Endothelial cell of umbilical vein (primary cell): ENCODE measurements at regions not wholly inside any gene's neighbourhood (a gene's known extent, or its start where the extent isn't known, plus 50 kb on each side); places are given as distances from the start of the nearest gene placed in this dataset.

Experiments
- BruUV-seq: library from RNA; stranded (reverse); fragments of 400-500 nt; replicated peaks from 2 replicates; lab custom pipeline; 2021; lab: Mats Ljungman, UMichigan
- CTCF ChIA-PET: fragments of 300-600, 350-600 bp; sonication (Branson Sonifier 250); formaldehyde crosslinking; loops from one replicate; lab custom pipeline; 2021; ENCODE audit warnings: antibody characterized with exemption, inconsistent platforms; lab: Charles Lee
- POLR2A ChIA-PET: fragments of 300-600, 350-600 bp; sonication (Branson Sonifier 250); formaldehyde crosslinking; loops from one replicate; lab custom pipeline; 2021; ENCODE audit warnings: antibody characterized with exemption, inconsistent platforms; lab: Charles Lee
- DNase-seq: peaks from one replicate; pipeline ENCODE4 v3.0.0-alpha.2; 2011; ENCODE audit warnings: low read depth, low spot score
- FAIRE-seq: peaks from 2 replicates; lab custom pipeline; 2011; peaks lifted over from hg19 to GRCh38; lab: Jason Lieb, UNC
- H2AFZ ChIP-seq: 2 replicates; pipeline ENCODE4 v1.6.0; 2012; ENCODE audit warnings: low read depth, low read length, control low read depth, inconsistent platforms
- H3K27ac ChIP-seq: 2 replicates; pipeline ENCODE4 v1.5.1; 2011; ENCODE audit warnings: low read depth, mild to moderate bottlenecking, control low read depth, low read length, moderate library complexity; ENCODE audit not compliant: insufficient read depth
- H3K27me3 ChIP-seq, 2 experiments: 2 replicates each; pipeline versions ENCODE4 v1.6.0 to v1.6.1; 2011; ENCODE audit warnings: low read length in 2 of 2, mixed read lengths in 1 of 2; ENCODE audit not compliant: control insufficient read depth in 2 of 2, insufficient read depth in 2 of 2
- H3K36me3 ChIP-seq, 2 experiments: 2 replicates in 1 of 2; 3 replicates in 1 of 2; pipeline ENCODE4 v1.5.1; 2011; ENCODE audit warnings: low read length in 2 of 2, mild to moderate bottlenecking in 1 of 2, moderate library complexity in 1 of 2; ENCODE audit not compliant: control insufficient read depth in 2 of 2, insufficient read depth in 2 of 2; ENCODE audit errors: extremely low read depth in 1 of 2
- H3K4me1 ChIP-seq: 3 replicates; pipeline ENCODE4 v1.5.1; 2011; ENCODE audit warnings: mild to moderate bottlenecking, low read length; ENCODE audit not compliant: control insufficient read depth, insufficient read depth; ENCODE audit errors: extremely low read depth
- H3K4me2 ChIP-seq: 2 replicates; pipeline ENCODE4 v1.6.1; 2011; ENCODE audit warnings: low read length, control low read depth, mixed read lengths; ENCODE audit not compliant: insufficient read depth
- H3K4me3 ChIP-seq, 3 experiments: fragments of 200-600 bp in 1 of 3; sonication (generic), shearing (Covaris generic) in 1 of 3; replicated peaks in 1 of 3; 2 replicates each; pipeline ENCODE4 v1.5.1; 2011 to 2016; ENCODE audit warnings: control low read depth in 3 of 3, low read length in 3 of 3, mild to moderate bottlenecking in 2 of 3, inconsistent platforms in 1 of 3, low read depth in 1 of 3, moderate library complexity in 1 of 3; ENCODE audit not compliant: insufficient read depth in 1 of 3
- H3K79me2 ChIP-seq: 2 replicates; pipeline ENCODE4 v1.6.0; 2012; ENCODE audit warnings: low read length, inconsistent platforms; ENCODE audit not compliant: control insufficient read depth, insufficient read depth
- H3K9ac ChIP-seq: replicated peaks from 2 replicates; pipeline ENCODE3; 2011; ENCODE audit warnings: low read length, control low read depth; ENCODE audit not compliant: insufficient read depth; ENCODE audit errors: extremely low read depth
- H3K9me1 ChIP-seq: replicated peaks from 3 replicates; pipeline ENCODE4 v1.6.0; 2011; ENCODE audit warnings: mild to moderate bottlenecking, low read length; ENCODE audit not compliant: control insufficient read depth, insufficient read depth; ENCODE audit errors: extremely low read depth
- H3K9me3 ChIP-seq: replicated peaks from 2 replicates; pipeline ENCODE4 v1.5.1; 2012; ENCODE audit warnings: low read length, inconsistent platforms; ENCODE audit not compliant: control insufficient read depth, insufficient read depth
- H4K20me1 ChIP-seq: replicated peaks from 2 replicates; pipeline ENCODE3; 2011; ENCODE audit warnings: mild to moderate bottlenecking, low read length; ENCODE audit not compliant: control insufficient read depth, insufficient read depth; ENCODE audit errors: extremely low read depth
- CTCF ChIP-seq, 2 donors: IDR thresholded peaks; 1 replicate in 1 of 2; 2 replicates in 1 of 2; pipeline ENCODE4 v1.5.1; 2011; ENCODE audit warnings: low read length in 2 of 2, mild to moderate bottlenecking in 2 of 2, moderate library complexity in 2 of 2, control low read depth in 1 of 2, inconsistent platforms in 1 of 2, low read depth in 1 of 2; ENCODE audit not compliant: insufficient read depth in 1 of 2; ENCODE audit errors: extremely low read depth in 1 of 2
- EZH2 ChIP-seq: IDR thresholded peaks from 2 replicates; pipeline ENCODE4 v1.6.1; 2012; ENCODE audit warnings: borderline replicate concordance, low read depth, mild to moderate bottlenecking, moderate library complexity, low read length, inconsistent platforms; ENCODE audit not compliant: severe bottlenecking
- POLR2AphosphoS5 ChIP-seq: IDR thresholded peaks from 2 replicates; pipeline ENCODE4 v1.6.1; 2012; ENCODE audit warnings: low read depth, mild to moderate bottlenecking, control low read depth, low read length, moderate library complexity; ENCODE audit not compliant: insufficient read depth
- dilution Hi-C: fragments of 300-500 bp; cut with MboI; formaldehyde crosslinking; loops from one replicate; pipeline ENCODE4 v1.15.0; 2019; ENCODE audit warnings: low sequenced_read_pairs; ENCODE audit not compliant: extremely low pct_ligation_motif_present
- intact Hi-C: fragments of 100-400 bp; cut with micrococcal nuclease; formaldehyde crosslinking; loops from one replicate; pipeline ENCODE4 v1.10.0; 2022

GRCh38 chr4:74531963-74532794 is 87.2 kb downstream of the AREG start:
- no TSS peak for BruUV-seq
- ChIA-PET POLR2A (no interaction called here), CTCF (interaction anchor here (0.5 to 8.4 kb wide), 52 partner anchors 9 to 343 kb away, joined by 3 to 224 read pairs (median 5); partner anchors contain the start of genes AREG and EREG)
- FAIRE-seq (peak; percentile 75), DNase-seq (peak; percentile 87)
- Histone ChIP-seq H4K20me1 (no peaks in the 10 kb centered on the region), H3K9me3 (no peaks in the 10 kb centered on the region), H3K27me3 (no peaks in the 10 kb centered on the region), H3K9ac (no peak overlapping the region), H3K36me3 (no peaks in the 10 kb centered on the region), H3K4me3 (no peak overlapping the region), H3K4me2 (no peak overlapping the region), H3K4me1 (no peaks in the 10 kb centered on the region), H3K9me1 (no peaks in the 10 kb centered on the region), H2AFZ (no peak overlapping the region), H3K27ac (no peak overlapping the region), H3K79me2 (no peaks in the 10 kb centered on the region)
- peak; percentile 53 to 60 for TF ChIP-seq CTCF (IDR thresholded peaks at IDR 0.05; ENCODE audit: extremely low read depth in 1 of 2, insufficient read depth in 1 of 2, low read depth in 1 of 2, low read length in 2 of 2)
- no peak for TF ChIP-seq EZH2
- no peak for TF ChIP-seq POLR2AphosphoS5
- dilution Hi-C loops (loop anchor here (25.0 kb wide), 1 partner anchor 145 kb away; no protein-coding TSS in a partner anchor), intact Hi-C loops (loop anchor here (1.0 to 10.0 kb wide), 7 partner anchors 87 to 297 kb away; partner anchors contain the start of gene AREG)
